ENCODE measurements at regions not wholly inside any gene's neighbourhood (a gene's known extent, or its start where the extent isn't known, plus 50 kb on each side); places are given as distances from the start of the nearest gene placed in this dataset.

DNA sequence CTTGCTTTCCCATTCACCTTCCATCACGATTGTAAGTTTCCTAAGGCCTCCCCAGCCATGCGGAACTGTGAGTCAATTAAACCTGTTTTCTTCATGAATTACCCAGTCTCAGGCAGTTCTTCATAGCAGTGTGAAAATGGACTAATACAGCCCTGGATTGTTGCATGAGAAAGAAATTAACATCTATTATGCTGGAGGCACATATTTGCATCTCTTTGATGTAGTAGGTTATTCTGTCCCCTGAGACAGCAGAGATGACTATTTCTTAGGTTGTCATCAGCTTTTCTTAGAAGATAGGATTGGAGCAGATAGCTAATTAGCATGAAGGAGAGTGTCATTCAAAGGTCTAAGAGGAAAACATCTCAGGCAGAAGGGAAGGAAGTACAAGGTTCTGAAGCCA lies 166.2 kb downstream of the OMA1 start:
- DNase-seq (ENCODE audit: low read depth, low spot score) = no peak

DNA sequence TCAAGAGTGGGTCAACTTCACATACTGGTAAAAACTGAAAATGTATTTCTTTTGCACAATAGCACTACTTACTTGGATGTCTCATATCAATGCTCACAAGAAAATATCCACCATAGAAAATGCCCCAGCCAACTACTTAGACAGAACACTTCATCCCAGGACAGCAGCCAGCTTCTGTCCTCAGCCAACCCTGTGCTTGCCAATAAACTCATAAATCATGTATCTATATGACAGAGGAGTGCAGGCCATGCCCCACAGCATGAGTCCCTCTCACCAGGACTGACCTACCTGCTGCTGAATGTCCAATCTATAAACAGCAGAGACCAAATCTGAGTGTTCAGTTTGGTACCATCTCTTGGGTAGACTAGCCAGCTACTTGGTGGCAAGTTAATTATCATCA lies 179.3 kb downstream of the OMA1 start:
- DNase-seq (ENCODE audit: low read depth, low spot score) = no peak

DNA sequence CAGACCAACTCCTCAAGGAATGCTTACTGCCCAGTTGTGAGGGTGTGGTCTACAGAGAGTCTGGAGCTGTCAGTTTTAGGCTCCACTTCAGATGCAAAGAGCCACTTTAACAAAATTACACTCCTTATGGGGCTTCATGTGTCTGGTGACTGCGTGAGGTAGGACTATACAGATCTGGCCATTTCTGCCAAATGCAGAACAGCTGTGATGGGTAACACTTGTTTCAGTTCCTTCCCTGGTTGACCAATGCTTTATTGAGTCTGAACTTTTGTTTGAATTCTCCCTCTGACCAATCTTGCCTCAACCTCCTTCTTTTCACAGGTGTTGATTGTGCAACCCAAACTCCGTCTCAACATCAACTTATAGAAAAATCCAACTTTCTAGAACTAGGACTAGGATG lies 181.2 kb downstream of the OMA1 start:
- DNase-seq (ENCODE audit: low read depth, low spot score) = no peak

DNA sequence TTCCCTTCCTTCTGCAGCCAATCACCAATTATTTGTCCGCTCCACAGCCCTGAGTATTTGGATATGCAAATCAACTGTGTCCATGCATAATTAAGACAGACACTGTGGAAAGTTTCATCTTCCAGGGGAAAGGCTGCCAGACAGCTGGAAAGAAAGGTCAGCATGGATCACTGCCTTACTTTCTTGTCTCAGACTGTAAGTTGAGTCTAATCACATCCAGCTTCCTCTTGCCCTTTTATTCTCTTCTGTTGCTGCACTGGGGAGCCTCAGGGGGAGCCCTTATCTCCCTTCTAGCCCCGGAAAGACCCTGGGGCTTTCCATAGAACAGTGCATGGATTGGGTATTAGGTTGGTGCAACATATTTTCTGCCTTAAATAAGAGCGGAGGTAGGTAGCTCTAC lies 182.9 kb downstream of the OMA1 start:
- no peak for DNase-seq (ENCODE audit: low read depth, low spot score)

DNA sequence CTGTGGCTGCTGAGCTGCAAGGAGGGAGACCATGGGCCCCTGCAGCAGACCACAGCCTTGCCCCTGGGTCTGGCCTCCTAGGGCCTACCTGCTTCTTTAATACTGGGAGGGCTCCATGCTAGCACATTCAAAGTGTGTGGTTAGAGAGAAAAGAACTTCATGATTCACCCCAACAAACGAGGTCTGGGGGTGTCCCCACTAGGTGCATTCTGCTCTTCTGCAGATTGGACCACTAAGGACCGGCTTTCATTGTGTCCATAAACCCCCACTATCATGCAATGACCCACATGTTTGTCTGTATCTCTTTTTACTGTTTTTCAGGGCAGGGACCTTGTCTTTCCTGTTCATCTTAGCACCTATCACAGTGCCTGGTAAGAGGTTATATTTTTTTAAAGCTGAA lies 185.4 kb downstream of the OMA1 start:
- DNase-seq (ENCODE audit: low read depth, low spot score) = no peak

DNA sequence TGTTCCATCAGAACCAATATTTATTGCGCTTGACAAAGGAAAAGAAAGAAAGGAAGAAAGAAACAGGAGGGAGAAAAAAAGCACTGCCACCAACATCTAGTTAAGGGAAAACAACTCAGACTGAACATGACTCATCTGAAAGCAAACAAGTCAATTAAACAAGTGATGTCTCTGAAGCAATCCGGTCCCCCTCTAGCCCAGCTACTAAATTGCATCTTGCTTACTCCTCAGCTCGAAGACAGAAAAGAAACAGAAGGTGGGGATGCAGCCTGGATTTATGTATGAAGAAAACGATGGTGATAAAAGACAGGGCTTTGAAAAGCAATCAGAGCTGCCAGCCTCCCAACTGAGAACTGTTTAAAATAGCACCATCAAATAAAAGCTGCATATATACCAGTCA lies 188.2 kb downstream of the OMA1 start:
- DNase-seq (ENCODE audit: low read depth, low spot score) = no peak

DNA sequence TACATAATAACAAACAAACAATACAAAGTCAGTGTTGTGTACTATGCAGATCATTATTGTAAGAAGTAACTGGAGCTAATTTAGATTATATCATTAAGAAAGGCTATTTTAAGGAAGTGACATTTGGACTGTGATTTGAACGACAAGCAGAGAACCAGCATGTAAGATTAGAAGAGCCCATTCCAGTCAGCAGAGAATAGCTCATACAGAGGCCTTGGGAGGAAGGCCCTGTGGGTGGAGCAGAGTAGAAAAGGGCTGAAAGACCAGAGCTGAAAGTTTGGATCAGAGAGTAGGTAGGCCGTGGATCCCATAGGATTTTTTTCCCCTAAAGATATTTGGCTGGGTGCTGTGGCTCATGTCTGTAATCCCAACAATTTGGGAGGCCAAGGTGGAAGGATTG lies 190.1 kb downstream of the OMA1 start:
- DNase-seq (ENCODE audit: low read depth, low spot score) = no peak

DNA sequence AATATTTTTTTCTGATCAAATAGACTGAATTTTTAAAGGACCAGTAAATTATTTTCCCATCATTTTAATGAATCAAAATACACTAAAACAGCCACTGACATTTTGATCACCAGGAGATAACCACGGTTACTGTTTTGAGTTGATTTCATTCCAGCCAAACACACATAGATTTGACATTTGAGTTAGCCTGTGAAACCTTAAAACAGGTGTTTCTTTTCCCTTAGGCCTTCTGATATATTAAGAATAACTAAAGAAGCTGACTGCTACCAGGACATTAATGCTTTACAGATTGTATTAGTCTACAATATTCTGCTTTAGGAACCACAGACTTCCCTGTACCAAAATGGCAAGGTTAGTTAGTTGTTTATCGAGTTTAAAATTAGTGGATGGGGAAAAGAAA lies 193.4 kb downstream of the OMA1 start:
- DNase-seq (ENCODE audit: low read depth, low spot score) = no peak

DNA sequence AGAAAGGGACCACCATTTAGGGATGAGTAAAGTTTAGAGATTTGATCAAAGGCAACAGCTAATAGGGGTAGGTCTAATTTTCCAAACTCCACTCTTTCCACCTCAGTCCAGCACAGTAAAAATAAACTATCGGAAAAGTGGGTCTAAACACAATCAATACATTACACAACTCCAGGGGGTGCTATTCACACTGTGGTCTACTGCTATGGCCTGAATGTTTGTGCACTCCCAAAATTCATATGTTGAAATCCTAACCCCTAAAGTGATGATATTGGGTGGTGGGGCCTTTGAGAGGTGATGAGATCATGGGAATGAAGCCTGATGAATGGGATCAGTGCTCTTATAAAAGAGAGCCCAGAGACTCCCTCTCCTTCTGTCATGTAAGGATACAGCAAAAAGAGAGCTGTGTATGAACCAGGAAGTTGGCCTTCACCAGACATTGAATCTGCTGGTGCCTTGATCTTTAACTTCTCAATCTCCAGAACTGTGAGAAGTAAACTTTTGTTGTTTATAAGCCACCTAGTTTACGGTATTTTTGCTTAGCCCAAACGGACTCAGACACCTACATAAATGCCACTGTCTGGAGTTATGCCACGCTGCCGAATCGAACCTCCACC lies 193.9 kb downstream of the OMA1 start:
- DNase-seq (ENCODE audit: low read depth, low spot score) = no peak

DNA sequence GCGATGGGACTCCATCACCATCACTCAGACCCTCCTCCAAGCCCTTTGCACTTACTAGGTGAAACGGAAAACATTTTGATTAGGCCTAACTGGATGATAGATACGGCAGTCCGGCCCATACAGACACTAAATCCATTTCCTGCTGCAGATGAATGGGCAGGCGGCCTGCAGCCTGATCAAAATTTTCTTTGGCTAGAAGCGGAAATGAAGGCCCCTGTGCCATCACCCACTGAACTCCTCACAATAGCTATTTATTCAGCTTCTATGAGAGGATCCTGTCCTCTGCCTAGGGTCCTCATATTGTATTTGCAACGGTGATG lies 200.5 kb downstream of the OMA1 start:
- no peak for DNase-seq (ENCODE audit: low read depth, low spot score)

DNA sequence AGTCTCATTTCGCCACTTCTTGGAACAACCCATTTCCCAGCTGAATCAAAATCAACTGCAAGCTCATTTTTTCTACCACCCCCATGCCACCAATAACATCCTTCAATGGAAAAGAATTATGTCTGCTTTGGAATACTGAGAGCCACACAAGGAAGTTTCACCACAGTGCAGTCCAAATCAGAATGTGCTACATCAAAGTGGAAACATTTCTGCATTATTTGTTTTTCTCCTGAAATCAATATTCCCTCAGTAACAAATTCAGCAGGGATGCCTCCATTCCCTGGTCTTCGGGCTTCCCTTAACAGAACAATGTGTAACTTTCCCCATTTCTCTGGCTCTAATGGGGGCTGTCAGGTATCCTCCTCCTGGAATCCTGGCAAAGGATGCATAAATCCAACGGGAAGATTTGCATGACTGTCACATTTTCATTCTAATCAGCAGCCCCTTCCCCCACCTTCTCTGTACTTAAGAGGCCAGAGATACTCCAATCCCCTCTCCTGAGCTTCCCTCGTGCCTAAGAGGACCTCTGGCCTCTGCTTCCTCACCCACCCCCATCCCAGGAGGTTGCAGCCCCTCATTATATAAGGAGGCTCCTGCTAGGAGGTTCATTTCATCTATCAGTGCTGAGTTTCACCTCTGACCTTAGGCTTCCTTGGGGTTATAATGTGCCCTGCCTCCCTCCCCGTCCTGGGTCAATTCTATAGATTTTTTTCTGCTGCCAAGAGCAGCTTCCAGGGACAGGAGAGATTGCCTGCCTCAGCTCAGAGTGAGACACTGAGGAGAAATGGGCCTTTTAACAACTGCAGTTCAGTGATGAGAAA lies 201.1 kb downstream of the OMA1 start:
- DNase-seq (ENCODE audit: low read depth, low spot score) = no peak

DNA sequence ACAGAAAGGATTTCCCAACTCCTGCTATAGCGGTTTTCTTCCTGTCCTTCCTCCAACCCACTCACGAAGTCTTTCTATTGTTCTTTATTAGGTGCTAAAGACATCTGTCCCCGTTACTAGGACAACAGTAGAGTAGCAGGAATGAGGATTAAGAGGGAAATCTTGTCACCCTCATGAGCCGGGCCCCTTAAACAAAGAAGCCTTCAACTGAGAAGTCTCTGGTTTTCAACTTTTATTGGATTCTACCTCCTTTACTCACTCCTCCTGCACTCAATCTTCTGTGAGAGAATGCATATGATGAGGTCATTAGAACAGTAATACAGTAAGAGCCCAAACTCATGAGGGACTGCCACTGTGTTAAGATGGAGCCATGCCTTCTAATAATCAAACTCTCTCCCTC lies 206.3 kb downstream of the OMA1 start:
- DNase-seq (ENCODE audit: low read depth, low spot score) = no peak

DNA sequence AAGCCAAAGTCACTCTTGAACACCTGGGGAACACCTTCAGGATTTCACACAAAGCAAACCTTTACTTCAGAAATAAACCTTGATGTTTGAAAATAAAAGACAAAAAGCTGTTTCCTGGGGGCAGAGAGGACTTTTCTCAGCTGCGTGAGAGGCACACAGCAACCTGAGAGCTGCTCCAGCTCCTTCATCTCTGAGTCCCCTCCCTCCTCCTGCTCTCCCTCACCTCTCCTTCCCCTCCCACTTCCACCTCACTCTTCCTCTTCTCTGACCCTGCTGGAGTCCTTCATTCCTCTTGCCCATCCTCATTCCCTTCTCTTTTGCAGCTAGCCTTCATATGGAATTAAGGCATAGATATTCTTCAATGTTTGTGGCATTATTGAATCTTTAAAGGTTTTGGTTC lies 208.4 kb downstream of the OMA1 start:
- no peak for DNase-seq (ENCODE audit: low read depth, low spot score)

DNA sequence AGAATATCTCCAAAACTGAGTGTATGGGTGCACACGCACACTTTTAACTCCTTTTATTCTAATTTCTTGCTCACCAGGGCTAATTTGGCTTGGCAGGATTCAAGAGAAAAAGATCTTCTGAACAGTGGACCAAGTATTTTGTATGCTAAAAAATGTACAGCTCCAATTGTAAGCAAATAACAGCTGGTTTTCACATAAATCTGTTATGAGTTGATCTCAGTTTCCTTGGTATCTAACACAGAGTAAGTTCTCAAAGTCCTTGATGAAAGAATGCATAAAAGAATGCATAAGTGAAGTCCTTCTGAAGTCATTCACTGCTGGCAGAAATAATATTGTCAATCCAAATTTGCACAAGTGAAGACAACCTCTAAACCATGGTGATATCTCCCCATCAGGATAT lies 213.0 kb downstream of the OMA1 start:
- DNase-seq (ENCODE audit: low read depth, low spot score) = no peak

DNA sequence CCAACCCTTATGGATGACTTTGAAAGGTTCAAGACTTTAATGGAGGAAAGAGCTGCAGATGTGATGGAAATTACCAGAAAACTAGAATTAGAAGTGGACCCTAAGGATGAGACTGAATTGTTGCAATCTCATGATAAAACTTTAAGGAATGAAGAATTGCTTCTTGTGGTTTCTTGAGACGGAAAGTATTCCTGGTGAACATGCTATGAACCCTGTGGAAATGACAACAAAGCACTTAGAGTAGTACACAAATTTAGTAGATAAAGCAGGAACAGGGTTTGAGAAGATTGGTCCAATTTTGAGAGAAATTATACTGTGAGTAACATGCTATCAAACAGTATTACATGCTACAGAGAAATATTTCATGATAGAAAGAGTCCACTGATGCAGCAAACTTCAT lies 215.4 kb downstream of the OMA1 start:
- no peak for DNase-seq (ENCODE audit: low read depth, low spot score)

DNA sequence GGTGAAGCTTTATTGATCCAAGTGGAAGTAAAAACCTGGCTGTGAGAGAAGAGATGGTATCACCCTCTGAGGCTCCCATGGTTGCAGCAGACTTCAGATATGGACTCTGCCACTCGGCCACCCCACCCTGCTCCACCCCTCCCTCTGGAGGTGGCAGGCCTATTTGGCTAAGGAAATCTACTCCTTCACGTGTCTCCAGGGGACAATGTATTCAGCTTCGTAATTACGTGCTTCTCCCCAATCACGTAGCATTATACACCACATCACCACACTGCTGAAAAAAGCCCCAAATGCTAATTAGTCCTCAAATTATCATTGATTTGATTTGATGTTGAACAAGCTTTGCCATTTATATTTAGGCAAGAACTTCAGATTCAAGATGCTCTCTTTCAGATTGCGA lies 220.7 kb downstream of the OMA1 start:
- DNase-seq (ENCODE audit: low read depth, low spot score) = no peak

DNA sequence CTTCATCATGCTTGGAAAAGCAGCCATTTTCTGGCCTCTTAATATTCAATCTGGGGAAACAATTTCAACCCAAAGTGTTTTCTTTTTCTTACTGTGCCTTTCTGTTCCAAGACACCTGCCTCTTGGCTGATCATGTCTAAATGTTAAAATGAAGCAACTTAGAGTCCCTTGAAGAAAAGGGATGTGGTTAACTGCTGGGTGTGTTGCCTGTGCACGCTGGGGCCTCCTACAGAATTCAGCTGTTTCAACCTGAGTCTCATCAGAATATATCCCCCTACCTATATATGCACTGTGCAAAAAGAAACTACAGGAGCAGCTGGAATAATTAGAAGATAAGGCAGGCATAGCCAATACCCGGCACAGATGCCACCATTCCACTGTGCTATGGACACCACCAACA lies 222.0 kb downstream of the OMA1 start:
- DNase-seq (ENCODE audit: low read depth, low spot score) = no peak

DNA sequence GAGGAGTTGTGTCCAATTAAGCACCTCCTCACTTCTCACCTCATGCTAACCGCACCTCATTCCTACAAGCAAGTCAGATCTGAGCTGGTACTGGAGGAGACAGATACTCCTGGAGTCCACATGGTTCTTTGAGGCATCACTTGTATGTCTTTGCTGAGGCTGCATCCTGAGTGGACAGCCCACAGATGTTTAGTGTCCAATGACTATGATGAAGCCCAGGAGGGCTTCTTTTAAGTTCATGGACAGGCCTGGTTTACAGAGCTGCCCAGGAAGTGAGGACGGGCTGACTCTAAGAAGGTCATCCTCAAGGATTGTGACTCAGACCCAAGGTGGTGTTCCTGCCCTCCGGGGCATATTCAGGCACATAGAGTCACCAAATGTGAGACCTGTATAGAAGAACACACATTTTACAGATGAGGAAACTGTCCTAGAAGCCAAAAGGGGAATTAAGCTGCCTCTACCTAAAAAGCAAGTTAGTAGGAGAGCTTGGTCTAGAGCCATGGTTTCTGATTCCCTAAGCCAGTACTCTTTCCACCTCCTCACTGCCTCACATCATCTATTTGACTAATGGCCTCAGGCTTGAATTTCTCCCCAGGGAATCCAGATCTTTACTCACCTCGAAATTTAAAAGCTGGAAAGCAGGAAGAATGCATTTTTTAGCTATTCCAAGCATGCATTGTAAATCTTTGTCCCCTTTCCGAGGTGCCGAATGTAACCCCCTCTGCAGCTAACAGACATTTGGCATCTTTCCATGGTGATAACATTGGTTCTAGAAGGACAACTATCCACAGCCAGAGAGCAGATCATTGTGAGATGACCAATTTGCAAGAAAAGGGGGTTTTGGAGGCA lies 228.1 kb downstream of the OMA1 start:
- no peak for DNase-seq (ENCODE audit: low read depth, low spot score)

DNA sequence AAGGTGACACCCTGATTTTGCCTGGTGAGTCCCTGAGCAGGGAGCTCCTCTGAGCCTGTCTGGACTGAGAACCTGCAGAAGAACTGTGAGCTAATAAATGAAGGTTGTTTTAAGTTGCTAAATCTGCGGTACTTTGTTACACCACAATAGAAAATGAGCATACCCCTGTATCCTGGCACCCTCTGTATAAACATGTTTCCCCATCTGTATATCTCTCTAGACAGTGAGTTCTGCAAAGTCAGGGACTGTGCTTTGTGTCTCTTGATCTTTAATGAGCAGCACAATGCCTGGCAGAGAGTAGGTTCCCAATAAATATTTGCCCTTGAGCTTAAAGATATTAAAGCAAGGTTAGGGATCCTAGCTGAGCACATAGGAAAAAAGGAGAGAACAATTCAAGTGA lies 228.8 kb downstream of the OMA1 start:
- DNase-seq (ENCODE audit: low read depth, low spot score) = no peak

DNA sequence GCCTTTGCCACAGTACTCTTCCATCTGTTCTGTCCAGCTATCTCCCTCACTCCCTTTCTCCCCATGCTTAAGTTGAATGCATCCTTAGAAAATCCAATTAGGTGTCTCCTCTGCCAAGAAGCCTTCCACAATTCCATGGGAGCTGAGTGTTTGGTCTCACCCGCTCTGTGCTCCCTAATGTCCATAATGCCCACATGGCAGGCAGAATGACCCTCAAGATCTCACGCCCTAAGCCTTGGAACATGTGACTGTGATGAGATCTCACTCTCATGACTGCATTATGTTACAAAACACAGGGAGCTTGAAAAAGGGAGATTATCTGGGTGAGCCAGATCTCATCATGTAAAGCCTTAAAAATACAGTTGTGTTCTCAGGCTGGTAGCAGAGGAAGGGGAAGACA lies 229.4 kb downstream of the OMA1 start:
- no peak for DNase-seq (ENCODE audit: low read depth, low spot score)

DNA sequence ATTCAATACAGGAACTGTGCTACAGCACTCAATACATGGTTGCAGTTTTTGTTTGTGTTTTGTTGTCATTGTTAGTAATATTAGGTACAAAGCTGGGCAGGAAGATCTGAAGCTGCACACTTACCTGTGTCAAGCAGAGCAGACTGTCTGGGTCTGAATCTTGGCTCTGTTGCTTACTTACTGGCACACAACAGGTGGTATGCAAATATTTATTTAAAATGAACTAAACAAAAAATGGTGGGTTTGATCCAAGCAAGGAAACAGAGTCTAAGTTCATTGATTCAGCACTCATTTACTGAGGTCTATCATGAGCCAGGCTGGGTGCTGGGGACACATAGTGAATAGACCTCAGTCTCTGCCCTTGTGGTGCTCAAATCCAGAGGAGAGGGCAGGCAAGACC lies 230.4 kb downstream of the OMA1 start:
- no peak for DNase-seq (ENCODE audit: low read depth, low spot score)

DNA sequence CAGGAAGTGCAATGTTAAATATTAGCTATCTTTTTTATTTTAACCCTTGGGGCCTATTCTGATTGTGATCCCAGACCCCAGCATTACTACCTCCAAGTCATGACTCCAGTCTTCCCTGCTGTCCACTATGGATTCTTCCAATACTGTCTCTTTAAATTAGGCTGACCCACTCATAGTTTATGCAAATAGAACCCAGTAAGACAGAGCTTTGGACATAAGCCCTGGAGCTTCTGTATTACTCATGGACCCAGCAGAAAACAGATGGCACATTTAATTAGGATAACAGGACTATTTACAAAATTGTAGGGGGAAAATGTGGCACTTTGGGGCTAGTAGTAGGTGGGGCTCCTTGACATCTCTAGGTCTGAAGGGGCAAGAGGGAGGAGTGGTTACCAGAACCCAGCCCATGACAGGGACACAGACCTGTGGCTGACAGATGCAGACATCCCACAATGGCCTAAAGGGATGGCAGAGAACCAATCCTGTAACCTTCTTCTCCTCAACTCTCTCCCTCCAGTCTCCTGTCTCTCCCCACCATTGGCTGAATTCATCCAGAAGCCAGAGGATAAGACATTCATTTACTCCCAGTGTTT lies 233.5 kb downstream of the OMA1 start:
- no peak for DNase-seq (ENCODE audit: low read depth, low spot score)

DNA sequence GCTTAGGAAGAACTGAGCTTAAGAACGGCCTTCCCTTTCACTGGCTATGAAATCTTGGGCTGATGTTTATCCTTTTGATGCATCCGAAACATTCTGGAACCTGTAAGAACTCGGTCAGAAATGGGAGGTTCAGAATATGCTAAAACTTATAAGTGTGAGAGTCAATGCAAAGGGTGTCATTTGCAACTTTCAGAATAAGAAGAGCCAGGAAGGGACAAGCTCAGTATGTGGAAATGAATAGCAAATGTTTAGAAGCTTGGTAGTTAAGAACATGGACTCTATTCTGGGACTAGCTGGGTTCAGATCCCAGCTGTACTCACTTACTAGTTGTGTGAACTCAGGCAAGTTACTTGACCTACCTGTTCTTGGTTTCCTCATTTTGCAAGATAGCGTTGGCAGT lies 234.1 kb downstream of the OMA1 start:
- DNase-seq (ENCODE audit: low read depth, low spot score) = no peak
